ENCODE measurements at regions not wholly inside any gene's neighbourhood (a gene's known extent, or its start where the extent isn't known, plus 50 kb on each side); places are given as distances from the start of the nearest gene placed in this dataset.

- no peaks in the 10 kb centered on the region for H3K9me3 ChIP-seq
- no peak overlapping the region for H3K27ac ChIP-seq
- no peak for TF ChIP-seq CTCF (IDR thresholded peaks at IDR 0.05)
Measured at GRCh38 chr2:51722311-51722710, 690.4 kb upstream of the NRXN1 start.

GRCh38 chr2:51720826-51721225 is 688.9 kb upstream of the NRXN1 start:
- H3K27ac ChIP-seq, result no peak overlapping the region
- H3K36me3 ChIP-seq, result no peaks in the 10 kb centered on the region
- no peaks in the 10 kb centered on the region for H3K27me3 ChIP-seq
- no peak for TF ChIP-seq CTCF (IDR thresholded peaks at IDR 0.05)
- H3K4me3 ChIP-seq (ENCODE audit: low read depth in 1 of 2, low read length in 1 of 2), result no peak overlapping the region
- H3K4me1 ChIP-seq (ENCODE audit: control insufficient read depth in 1 of 2, insufficient read depth in 1 of 2, low read depth in 1 of 2, low read length in 1 of 2), result no peaks in the 10 kb centered on the region
- H3K9me3 ChIP-seq, result no peaks in the 10 kb centered on the region

More at GRCh38 chr2:51722311-51722710, 690.4 kb upstream of the NRXN1 start:
- H3K27me3 ChIP-seq, result no peaks in the 10 kb centered on the region
- no peak overlapping the region for H3K4me3 ChIP-seq (ENCODE audit: low read depth in 1 of 2, low read length in 1 of 2)
- no peaks in the 10 kb centered on the region for H3K4me1 ChIP-seq (ENCODE audit: control insufficient read depth in 1 of 2, insufficient read depth in 1 of 2, low read depth in 1 of 2, low read length in 1 of 2)
- no peaks in the 10 kb centered on the region for H3K36me3 ChIP-seq

- no peaks in the 10 kb centered on the region for H3K27me3 ChIP-seq
- H3K4me3 ChIP-seq (ENCODE audit: low read depth in 1 of 2, low read length in 1 of 2), result no peak overlapping the region
- H3K9me3 ChIP-seq, result no peaks in the 10 kb centered on the region
- H3K4me1 ChIP-seq (ENCODE audit: control insufficient read depth in 1 of 2, insufficient read depth in 1 of 2, low read depth in 1 of 2, low read length in 1 of 2), result no peaks in the 10 kb centered on the region
- H3K27ac ChIP-seq, result no peak overlapping the region
- no peaks in the 10 kb centered on the region for H3K36me3 ChIP-seq
- TF ChIP-seq CTCF (IDR thresholded peaks at IDR 0.05), result no peak
Measured at GRCh38 chr2:51718881-51719280, 686.9 kb upstream of the NRXN1 start.

GRCh38 chr2:51717312-51717711 is 685.4 kb upstream of the NRXN1 start:
- no peaks in the 10 kb centered on the region for H3K4me1 ChIP-seq (ENCODE audit: control insufficient read depth in 1 of 2, insufficient read depth in 1 of 2, low read depth in 1 of 2, low read length in 1 of 2)

GRCh38 chr2:51711766-51712165 is 679.8 kb upstream of the NRXN1 start:
- TF ChIP-seq CTCF (IDR thresholded peaks at IDR 0.05), result no peak

More at GRCh38 chr2:51717312-51717711, 685.4 kb upstream of the NRXN1 start:
- no peak overlapping the region for H3K4me3 ChIP-seq (ENCODE audit: low read depth in 1 of 2, low read length in 1 of 2)
- H3K27ac ChIP-seq, result no peak overlapping the region
- H3K9me3 ChIP-seq, result no peaks in the 10 kb centered on the region
- no peaks in the 10 kb centered on the region for H3K27me3 ChIP-seq
- H3K36me3 ChIP-seq, result no peaks in the 10 kb centered on the region
- TF ChIP-seq CTCF (IDR thresholded peaks at IDR 0.05), result no peak

GRCh38 chr2:51710222-51710621 is 678.3 kb upstream of the NRXN1 start:
- no peak for TF ChIP-seq CTCF (IDR thresholded peaks at IDR 0.05)
- Histone ChIP-seq H3K36me3 (no peaks in the 10 kb centered on the region), H3K9me3 (no peaks in the 10 kb centered on the region), H3K27me3 (no peaks in the 10 kb centered on the region), H3K4me1 (ENCODE audit: control insufficient read depth in 1 of 2, insufficient read depth in 1 of 2, low read depth in 1 of 2, low read length in 1 of 2) (no peaks in the 10 kb centered on the region), H3K27ac (no peak overlapping the region), H3K4me3 (ENCODE audit: low read depth in 1 of 2, low read length in 1 of 2) (no peak overlapping the region)

More at GRCh38 chr2:51711766-51712165, 679.8 kb upstream of the NRXN1 start:
- no peak overlapping the region for H3K27ac ChIP-seq
- no peak overlapping the region for H3K4me3 ChIP-seq (ENCODE audit: low read depth in 1 of 2, low read length in 1 of 2)
- H3K36me3 ChIP-seq, result no peaks in the 10 kb centered on the region
- no peaks in the 10 kb centered on the region for H3K4me1 ChIP-seq (ENCODE audit: control insufficient read depth in 1 of 2, insufficient read depth in 1 of 2, low read depth in 1 of 2, low read length in 1 of 2)
- no peaks in the 10 kb centered on the region for H3K27me3 ChIP-seq
- H3K9me3 ChIP-seq, result no peaks in the 10 kb centered on the region
